ENCODE measurements at regions not wholly inside any gene's neighbourhood (a gene's known extent, or its start where the extent isn't known, plus 50 kb on each side); places are given as distances from the start of the nearest gene placed in this dataset.

GRCh38 chr20:4513720-4514119 lies 172.5 kb upstream of the PRNP start:
- no peak for DNase-seq (ENCODE audit: low read depth)

GRCh38 chr20:4512891-4513550 lies 173.2 kb upstream of the PRNP start:
- no peak for DNase-seq (ENCODE audit: low read depth)

- no peak for DNase-seq (ENCODE audit: low read depth)
Observed at GRCh38 chr20:4511776-4512175, 174.5 kb upstream of the PRNP start.

- no peak for DNase-seq (ENCODE audit: low read depth)
Observed at GRCh38 chr20:4509825-4510522, 176.3 kb upstream of the PRNP start.

GRCh38 chr20:4508773-4509172 lies 177.5 kb upstream of the PRNP start:
- no peak for DNase-seq (ENCODE audit: low read depth)

- no peak for DNase-seq (ENCODE audit: low read depth)
Observed at GRCh38 chr20:4507288-4507719, 179.0 kb upstream of the PRNP start.

- no peak for DNase-seq (ENCODE audit: low read depth)
Observed at GRCh38 chr20:4504814-4505213, 181.4 kb upstream of the PRNP start.

- DNase-seq (ENCODE audit: low read depth), result no peak
Observed at GRCh38 chr20:4502756-4503155, 183.5 kb upstream of the PRNP start.

GRCh38 chr20:4493386-4493785 lies 192.9 kb upstream of the PRNP start:
- DNase-seq (ENCODE audit: low read depth), result no peak

- no peak for DNase-seq (ENCODE audit: low read depth)
Observed at GRCh38 chr20:4491643-4492042, 194.6 kb upstream of the PRNP start.

GRCh38 chr20:4490606-4491280 lies 195.5 kb upstream of the PRNP start:
- no peak for DNase-seq (ENCODE audit: low read depth)

GRCh38 chr20:4490045-4490444 lies 196.2 kb upstream of the PRNP start:
- no peak for DNase-seq (ENCODE audit: low read depth)

GRCh38 chr20:4488407-4489339 lies 197.6 kb upstream of the PRNP start:
- DNase-seq (ENCODE audit: low read depth), result no peak

- no peak for DNase-seq (ENCODE audit: low read depth)
Observed at GRCh38 chr20:4484379-4484997, 201.8 kb upstream of the PRNP start.

GRCh38 chr20:4483961-4484360 lies 202.3 kb upstream of the PRNP start:
- no peak for DNase-seq (ENCODE audit: low read depth)

GRCh38 chr20:4483486-4483885 lies 202.8 kb upstream of the PRNP start:
- DNase-seq (ENCODE audit: low read depth), result no peak

GRCh38 chr20:4480104-4480503 lies 206.2 kb upstream of the PRNP start:
- no peak for DNase-seq (ENCODE audit: low read depth)

- no peak for DNase-seq (ENCODE audit: low read depth)
Observed at GRCh38 chr20:4476903-4477500, 209.3 kb upstream of the PRNP start.

GRCh38 chr20:4472906-4473305 lies 213.3 kb upstream of the PRNP start:
- DNase-seq (ENCODE audit: low read depth), result no peak

GRCh38 chr20:4471221-4471620 lies 215.0 kb upstream of the PRNP start:
- DNase-seq (ENCODE audit: low read depth), result no peak

- no peak for DNase-seq (ENCODE audit: low read depth)
Observed at GRCh38 chr20:4470375-4470774, 215.9 kb upstream of the PRNP start.

Measured in activated T-helper 9 cell treated with anti-CD3 and anti-CD28 coated beads, Interleukin-2, amount 50 U/mL, for 16 hours (primary cell).